Upper lobe of left lung (tissue), 4 donors: ENCODE measurements at regions not wholly inside any gene's neighbourhood (a gene's known extent, or its start where the extent isn't known, plus 50 kb on each side); places are given as distances from the start of the nearest gene placed in this dataset.

Source experiments
- POLR2A ChIP-seq, 4 donors: fragments of 450-650 bp; IDR thresholded peaks; one replicate each; pipeline ENCODE4 v1.5.1; 2016 to 2017; ENCODE audit warnings: antibody characterized with exemption in 4 of 4, mild to moderate bottlenecking in 2 of 4
- POLR2AphosphoS5 ChIP-seq, 2 donors: sonication (generic); formaldehyde crosslinking; IDR thresholded peaks; one replicate each; pipeline ENCODE4 v1.5.1; 2017; ENCODE audit warnings: antibody characterized with exemption in 2 of 2
- TF ChIP-seq, protein P1 (sequence below), 6 experiments: fragments of 450-650 bp in 4 of 6; fragments of 200-600 bp in 2 of 6; sonication (generic) in 2 of 6; IDR thresholded peaks; one replicate each; pipeline ENCODE4 v1.5.1; 2016 to 2019; ENCODE audit warnings: antibody characterized with exemption in 6 of 6

GRCh38 chr12:25755971-25756260 lies 202.6 kb upstream of the RASSF8 start:
- TF ChIP-seq, protein P1, sequence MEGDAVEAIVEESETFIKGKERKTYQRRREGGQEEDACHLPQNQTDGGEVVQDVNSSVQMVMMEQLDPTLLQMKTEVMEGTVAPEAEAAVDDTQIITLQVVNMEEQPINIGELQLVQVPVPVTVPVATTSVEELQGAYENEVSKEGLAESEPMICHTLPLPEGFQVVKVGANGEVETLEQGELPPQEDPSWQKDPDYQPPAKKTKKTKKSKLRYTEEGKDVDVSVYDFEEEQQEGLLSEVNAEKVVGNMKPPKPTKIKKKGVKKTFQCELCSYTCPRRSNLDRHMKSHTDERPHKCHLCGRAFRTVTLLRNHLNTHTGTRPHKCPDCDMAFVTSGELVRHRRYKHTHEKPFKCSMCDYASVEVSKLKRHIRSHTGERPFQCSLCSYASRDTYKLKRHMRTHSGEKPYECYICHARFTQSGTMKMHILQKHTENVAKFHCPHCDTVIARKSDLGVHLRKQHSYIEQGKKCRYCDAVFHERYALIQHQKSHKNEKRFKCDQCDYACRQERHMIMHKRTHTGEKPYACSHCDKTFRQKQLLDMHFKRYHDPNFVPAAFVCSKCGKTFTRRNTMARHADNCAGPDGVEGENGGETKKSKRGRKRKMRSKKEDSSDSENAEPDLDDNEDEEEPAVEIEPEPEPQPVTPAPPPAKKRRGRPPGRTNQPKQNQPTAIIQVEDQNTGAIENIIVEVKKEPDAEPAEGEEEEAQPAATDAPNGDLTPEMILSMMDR (IDR thresholded peaks at IDR 0.05) = no peak
- TF ChIP-seq POLR2AphosphoS5 (IDR thresholded peaks at IDR 0.05) (no peak), POLR2A (IDR thresholded peaks at IDR 0.05) (no peak)
